K562 (cell line): ENCODE measurements at regions not wholly inside any gene's neighbourhood (a gene's known extent, or its start where the extent isn't known, plus 50 kb on each side); places are given as distances from the start of the nearest gene placed in this dataset.

Experiments
- BHLHE40 ChIP-seq: IDR thresholded peaks from 2 replicates; pipeline ENCODE4 v1.6.1; 2011; ENCODE audit warnings: low read length, improper control_type of control experiment
- CEBPB ChIP-seq: fragments of 450-650 bp; IDR thresholded peaks from 2 replicates; pipeline ENCODE4 v1.6.1; 2016; ENCODE audit warnings: missing genetic modification characterization, missing compliant biosample characterization
- GABPB1 ChIP-seq: sonication (generic); formaldehyde crosslinking; IDR thresholded peaks from 2 replicates; pipeline ENCODE4 v1.8.0; 2022; ENCODE audit warnings: mild to moderate bottlenecking, missing genetic modification reagents
- JUND ChIP-seq, 2 experiments: IDR thresholded peaks; 2 replicates in 1 of 2; 3 replicates in 1 of 2; pipeline ENCODE4 v1.6.1; 2011; ENCODE audit warnings: borderline replicate concordance in 2 of 2, low read depth in 2 of 2, low read length in 2 of 2, improper control_type of control experiment in 1 of 2, missing biosample characterization in 1 of 2, missing genetic modification characterization in 1 of 2, missing genetic modification reagents in 1 of 2
- MCM5 ChIP-seq: fragments of 450-650 bp; IDR thresholded peaks from 2 replicates; pipeline ENCODE4 v1.6.1; 2016; ENCODE audit warnings: low read depth
- NCOA1 ChIP-seq: fragments of 450-650 bp; IDR thresholded peaks from 2 replicates; pipeline ENCODE4 v1.6.1; 2016; ENCODE audit warnings: low read depth
- RAD21 ChIP-seq, 2 experiments: fragments of 250-450 bp in 1 of 2; fragments of 450-650 bp in 1 of 2; sonication (Bioruptor Pico) in 1 of 2; formaldehyde crosslinking in 1 of 2; IDR thresholded peaks in 1 of 2; conservative IDR thresholded peaks in 1 of 2; 2 replicates each; pipeline versions ENCODE4 v1.4.0 to v1.8.0; 2020 to 2022; ENCODE audit warnings: mild to moderate bottlenecking in 2 of 2, moderate library complexity in 1 of 2
- RFX1 ChIP-seq: fragments of 450-650 bp; IDR thresholded peaks from 2 replicates; pipeline ENCODE4 v1.6.1; 2016; ENCODE audit warnings: mild to moderate bottlenecking, moderate library complexity
- SAP30 ChIP-seq: fragments of 200-600 bp; sonication (generic); IDR thresholded peaks from 2 replicates; pipeline ENCODE4 v1.6.1; 2012; ENCODE audit warnings: borderline replicate concordance, low read depth, mild to moderate bottlenecking, moderate library complexity, low read length, control low read depth, inconsistent platforms; ENCODE audit not compliant: insufficient read depth, poor library complexity, severe bottlenecking
- STAT5B ChIP-seq: fragments of 250-450 bp; sonication (Bioruptor Pico); IDR thresholded peaks from 2 replicates; pipeline ENCODE4 v1.8.0; 2021; ENCODE audit warnings: mild to moderate bottlenecking, inconsistent platforms
- TCF3 ChIP-seq: sonication (generic); formaldehyde crosslinking; IDR thresholded peaks from 2 replicates; pipeline ENCODE4 v1.4.0; 2020; ENCODE audit warnings: mild to moderate bottlenecking, missing genetic modification reagents
- ZC3H4 ChIP-seq: sonication (generic); formaldehyde crosslinking; IDR thresholded peaks from 2 replicates; pipeline ENCODE4 v1.9.0; 2021; ENCODE audit warnings: missing genetic modification reagents, borderline replicate concordance
- ZNF174 ChIP-seq: fragments of 250-450 bp; sonication (Bioruptor Pico); IDR thresholded peaks from 2 replicates; pipeline ENCODE4 v1.4.0; 2020; ENCODE audit warnings: mild to moderate bottlenecking
- ZNF3 ChIP-seq: fragments of 250-450 bp; sonication (Bioruptor Pico); IDR thresholded peaks from 2 replicates; pipeline ENCODE4 v1.5.0; 2021; ENCODE audit warnings: mild to moderate bottlenecking, moderate library complexity
- TF ChIP-seq, protein P1 (sequence below): fragments of 450-650 bp; IDR thresholded peaks from 2 replicates; pipeline ENCODE4 v1.6.1; 2017; ENCODE audit warnings: antibody characterized with exemption, mild to moderate bottlenecking
- TF ChIP-seq, protein P2 (sequence below): fragments of 450-650 bp; IDR thresholded peaks from 2 replicates; pipeline ENCODE4 v1.6.1; 2016; ENCODE audit warnings: antibody characterized with exemption
- TF ChIP-seq, protein P3 (sequence below): sonication (generic); formaldehyde crosslinking; IDR thresholded peaks from 2 replicates; pipeline ENCODE4 v1.4.0; 2020; ENCODE audit warnings: mild to moderate bottlenecking, missing genetic modification reagents
- TF ChIP-seq, protein P4 (sequence below), 2 experiments: IDR thresholded peaks in 1 of 2; conservative IDR thresholded peaks in 1 of 2; 2 replicates each; pipeline ENCODE4 v1.6.1; 2016; ENCODE audit warnings: low read depth in 2 of 2, mild to moderate bottlenecking in 1 of 2, missing compliant biosample characterization in 1 of 2, missing genetic modification characterization in 1 of 2, moderate library complexity in 1 of 2

DNA sequence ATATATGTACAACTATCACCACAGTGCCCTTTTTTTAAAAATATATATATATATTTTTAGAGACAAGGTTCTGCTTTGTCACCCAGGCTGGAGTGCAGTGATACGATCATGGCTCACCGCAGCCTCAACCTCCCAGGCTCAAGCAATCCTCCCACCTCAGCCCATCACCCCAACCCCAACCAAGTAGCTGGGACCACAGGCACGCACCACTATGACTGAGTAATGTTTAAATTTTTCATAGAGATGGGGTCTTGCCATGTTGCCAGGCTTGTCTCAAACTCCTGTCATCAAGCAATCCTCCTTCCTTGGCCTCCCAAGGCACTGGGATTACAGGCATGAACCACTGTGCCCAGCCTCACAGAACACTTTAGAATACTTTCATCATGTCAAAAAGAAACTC lies 234.9 kb downstream of the SH2D4B start (continued):
- TF ChIP-seq, protein P1, sequence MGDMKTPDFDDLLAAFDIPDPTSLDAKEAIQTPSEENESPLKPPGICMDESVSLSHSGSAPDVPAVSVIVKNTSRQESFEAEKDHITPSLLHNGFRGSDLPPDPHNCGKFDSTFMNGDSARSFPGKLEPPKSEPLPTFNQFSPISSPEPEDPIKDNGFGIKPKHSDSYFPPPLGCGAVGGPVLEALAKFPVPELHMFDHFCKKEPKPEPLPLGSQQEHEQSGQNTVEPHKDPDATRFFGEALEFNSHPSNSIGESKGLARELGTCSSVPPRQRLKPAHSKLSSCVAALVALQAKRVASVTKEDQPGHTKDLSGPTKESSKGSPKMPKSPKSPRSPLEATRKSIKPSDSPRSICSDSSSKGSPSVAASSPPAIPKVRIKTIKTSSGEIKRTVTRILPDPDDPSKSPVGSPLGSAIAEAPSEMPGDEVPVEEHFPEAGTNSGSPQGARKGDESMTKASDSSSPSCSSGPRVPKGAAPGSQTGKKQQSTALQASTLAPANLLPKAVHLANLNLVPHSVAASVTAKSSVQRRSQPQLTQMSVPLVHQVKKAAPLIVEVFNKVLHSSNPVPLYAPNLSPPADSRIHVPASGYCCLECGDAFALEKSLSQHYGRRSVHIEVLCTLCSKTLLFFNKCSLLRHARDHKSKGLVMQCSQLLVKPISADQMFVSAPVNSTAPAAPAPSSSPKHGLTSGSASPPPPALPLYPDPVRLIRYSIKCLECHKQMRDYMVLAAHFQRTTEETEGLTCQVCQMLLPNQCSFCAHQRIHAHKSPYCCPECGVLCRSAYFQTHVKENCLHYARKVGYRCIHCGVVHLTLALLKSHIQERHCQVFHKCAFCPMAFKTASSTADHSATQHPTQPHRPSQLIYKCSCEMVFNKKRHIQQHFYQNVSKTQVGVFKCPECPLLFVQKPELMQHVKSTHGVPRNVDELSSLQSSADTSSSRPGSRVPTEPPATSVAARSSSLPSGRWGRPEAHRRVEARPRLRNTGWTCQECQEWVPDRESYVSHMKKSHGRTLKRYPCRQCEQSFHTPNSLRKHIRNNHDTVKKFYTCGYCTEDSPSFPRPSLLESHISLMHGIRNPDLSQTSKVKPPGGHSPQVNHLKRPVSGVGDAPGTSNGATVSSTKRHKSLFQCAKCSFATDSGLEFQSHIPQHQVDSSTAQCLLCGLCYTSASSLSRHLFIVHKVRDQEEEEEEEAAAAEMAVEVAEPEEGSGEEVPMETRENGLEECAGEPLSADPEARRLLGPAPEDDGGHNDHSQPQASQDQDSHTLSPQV = peak; percentile 24
- no peak for TF ChIP-seq CEBPB (tag)
- TF ChIP-seq, protein P2, sequence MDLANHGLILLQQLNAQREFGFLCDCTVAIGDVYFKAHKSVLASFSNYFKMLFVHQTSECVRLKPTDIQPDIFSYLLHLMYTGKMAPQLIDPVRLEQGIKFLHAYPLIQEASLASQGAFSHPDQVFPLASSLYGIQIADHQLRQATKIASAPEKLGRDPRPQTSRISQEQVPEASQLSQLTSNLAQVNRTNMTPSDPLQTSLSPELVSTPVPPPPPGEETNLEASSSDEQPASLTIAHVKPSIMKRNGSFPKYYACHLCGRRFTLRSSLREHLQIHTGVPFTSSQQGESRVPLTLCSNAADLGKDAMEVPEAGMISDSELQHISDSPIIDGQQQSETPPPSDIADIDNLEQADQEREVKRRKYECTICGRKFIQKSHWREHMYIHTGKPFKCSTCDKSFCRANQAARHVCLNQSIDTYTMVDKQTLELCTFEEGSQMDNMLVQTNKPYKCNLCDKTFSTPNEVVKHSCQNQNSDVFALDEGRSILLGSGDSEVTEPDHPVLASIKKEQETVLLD = peak; percentile 51; the same call in 1 of the 2 replicates
- TF ChIP-seq ZNF174 (CRISPR knock-in tag) = no peak
- TF ChIP-seq RAD21 (CRISPR knock-in tag; conservative IDR thresholded peaks at IDR 0.05 in 1 of 2, IDR thresholded peaks at IDR 0.05 in 1 of 2) = no peak
- no peak for TF ChIP-seq STAT5B (CRISPR knock-in tag)
- no peak for TF ChIP-seq GABPB1 (CRISPR knock-in tag)
- TF ChIP-seq BHLHE40 = no peak; the same call in 1 of the 2 replicates
- peak; percentile 18; the same call in 1 of the 2 replicates for TF ChIP-seq NCOA1
- TF ChIP-seq, protein P3, sequence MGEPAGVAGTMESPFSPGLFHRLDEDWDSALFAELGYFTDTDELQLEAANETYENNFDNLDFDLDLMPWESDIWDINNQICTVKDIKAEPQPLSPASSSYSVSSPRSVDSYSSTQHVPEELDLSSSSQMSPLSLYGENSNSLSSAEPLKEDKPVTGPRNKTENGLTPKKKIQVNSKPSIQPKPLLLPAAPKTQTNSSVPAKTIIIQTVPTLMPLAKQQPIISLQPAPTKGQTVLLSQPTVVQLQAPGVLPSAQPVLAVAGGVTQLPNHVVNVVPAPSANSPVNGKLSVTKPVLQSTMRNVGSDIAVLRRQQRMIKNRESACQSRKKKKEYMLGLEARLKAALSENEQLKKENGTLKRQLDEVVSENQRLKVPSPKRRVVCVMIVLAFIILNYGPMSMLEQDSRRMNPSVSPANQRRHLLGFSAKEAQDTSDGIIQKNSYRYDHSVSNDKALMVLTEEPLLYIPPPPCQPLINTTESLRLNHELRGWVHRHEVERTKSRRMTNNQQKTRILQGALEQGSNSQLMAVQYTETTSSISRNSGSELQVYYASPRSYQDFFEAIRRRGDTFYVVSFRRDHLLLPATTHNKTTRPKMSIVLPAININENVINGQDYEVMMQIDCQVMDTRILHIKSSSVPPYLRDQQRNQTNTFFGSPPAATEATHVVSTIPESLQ (CRISPR knock-in tag) = no peak
- TF ChIP-seq, protein P4, sequence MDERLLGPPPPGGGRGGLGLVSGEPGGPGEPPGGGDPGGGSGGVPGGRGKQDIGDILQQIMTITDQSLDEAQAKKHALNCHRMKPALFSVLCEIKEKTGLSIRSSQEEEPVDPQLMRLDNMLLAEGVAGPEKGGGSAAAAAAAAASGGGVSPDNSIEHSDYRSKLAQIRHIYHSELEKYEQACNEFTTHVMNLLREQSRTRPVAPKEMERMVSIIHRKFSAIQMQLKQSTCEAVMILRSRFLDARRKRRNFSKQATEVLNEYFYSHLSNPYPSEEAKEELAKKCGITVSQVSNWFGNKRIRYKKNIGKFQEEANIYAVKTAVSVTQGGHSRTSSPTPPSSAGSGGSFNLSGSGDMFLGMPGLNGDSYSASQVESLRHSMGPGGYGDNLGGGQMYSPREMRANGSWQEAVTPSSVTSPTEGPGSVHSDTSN (CRISPR knock-in tag; IDR thresholded peaks at IDR 0.05; ENCODE audit: low read depth) = no peak
- TF ChIP-seq, protein P4 (tag; conservative IDR thresholded peaks at IDR 0.05; ENCODE audit: low read depth) = no peak
- no peak for TF ChIP-seq ZC3H4
- no peak for TF ChIP-seq SAP30
- no peak for TF ChIP-seq ZNF3 (CRISPR knock-in tag)
- no peak for TF ChIP-seq RFX1
- peak; percentile 55; the same call in 1 of the 2 replicates for TF ChIP-seq JUND (IDR thresholded peaks at IDR 0.05; ENCODE audit: borderline replicate concordance, low read depth, low read length)
- no peak; the same call in 2 of the 3 replicates for TF ChIP-seq JUND (tag; IDR thresholded peaks at IDR 0.05; ENCODE audit: borderline replicate concordance, low read depth, low read length)
- no peak for TF ChIP-seq MCM5
- TF ChIP-seq TCF3 (CRISPR knock-in tag) = peak; percentile 50; the same call in 1 of the 2 replicates
